DOHH2 (cell line): ENCODE measurements at regions not wholly inside any gene's neighbourhood (a gene's known extent, or its start where the extent isn't known, plus 50 kb on each side); places are given as distances from the start of the nearest gene placed in this dataset.

Experiments used
- H3F3A ChIP-seq: fragments of 200-600 bp; sonication (generic), shearing (Covaris generic); 2 replicates; pipeline ENCODE4 v1.6.0; 2016; ENCODE audit warnings: antibody characterized with exemption, mild to moderate bottlenecking; ENCODE audit not compliant: control insufficient read depth, insufficient read depth
- H3K27ac ChIP-seq: fragments of 200-600 bp; sonication (generic); 2 replicates; pipeline ENCODE4 v1.5.1; 2014; ENCODE audit warnings: low read depth, mild to moderate bottlenecking, low read length, moderate library complexity
- H3K27me3 ChIP-seq: fragments of 200-600 bp; sonication (generic); 2 replicates; pipeline ENCODE4 v1.6.1; 2014; ENCODE audit warnings: mild to moderate bottlenecking, low read length, mixed read lengths; ENCODE audit not compliant: control insufficient read depth
- H3K36me3 ChIP-seq: fragments of 200-600 bp; sonication (generic); 2 replicates; pipeline ENCODE4 v1.6.1; 2014; ENCODE audit warnings: mild to moderate bottlenecking, low read length, moderate library complexity, mixed read lengths; ENCODE audit not compliant: control insufficient read depth
- H3K4me1 ChIP-seq: fragments of 200-600 bp; sonication (generic); 2 replicates; pipeline ENCODE4 v1.6.1; 2014; ENCODE audit warnings: mild to moderate bottlenecking, low read length, mixed read lengths; ENCODE audit not compliant: control insufficient read depth
- H3K4me2 ChIP-seq: fragments of 200-600 bp; sonication (generic); 2 replicates; pipeline ENCODE4 v1.6.0; 2014; ENCODE audit warnings: mild to moderate bottlenecking, low read length, moderate library complexity
- H3K4me3 ChIP-seq: fragments of 200-600 bp; sonication (generic); 2 replicates; pipeline ENCODE4 v1.5.1; 2014; ENCODE audit warnings: mild to moderate bottlenecking, low read length, mixed read lengths
- H3K79me2 ChIP-seq: fragments of 200-600 bp; sonication (generic); 2 replicates; pipeline ENCODE4 v1.6.1; 2014; ENCODE audit warnings: mild to moderate bottlenecking, low read length, mixed read lengths; ENCODE audit not compliant: control insufficient read depth
- H3K9me2 ChIP-seq: fragments of 200-600 bp; sonication (generic); replicated peaks from 2 replicates; pipeline ENCODE4 v1.6.1; 2014; ENCODE audit warnings: mild to moderate bottlenecking, low read length, mixed read lengths; ENCODE audit not compliant: control insufficient read depth
- H3K9me3 ChIP-seq: fragments of 200-600 bp; sonication (generic); 2 replicates; pipeline ENCODE4 v1.6.1; 2014; ENCODE audit warnings: antibody characterized with exemption, low read length, mixed read lengths; ENCODE audit not compliant: control insufficient read depth, insufficient read depth
- H4K20me1 ChIP-seq: fragments of 200-600 bp; sonication (generic); 2 replicates; pipeline ENCODE4 v1.6.0; 2014; ENCODE audit warnings: low read depth, mild to moderate bottlenecking, antibody characterized with exemption, low read length, moderate library complexity; ENCODE audit not compliant: control insufficient read depth, insufficient read depth
- CTCF ChIP-seq: fragments of 200-600 bp; sonication (generic); IDR thresholded peaks from one replicate; pipeline ENCODE4 v1.5.1; 2014; ENCODE audit warnings: antibody characterized with exemption, mild to moderate bottlenecking, low read depth, low read length; ENCODE audit not compliant: poor library complexity, severe bottlenecking
- EZH2phosphoT487 ChIP-seq: fragments of 200-600 bp; sonication (generic); IDR thresholded peaks from 2 replicates; pipeline ENCODE4 v1.6.1; 2017; ENCODE audit warnings: borderline replicate concordance, mild to moderate bottlenecking, antibody characterized with exemption, low read length, moderate library complexity, mixed read lengths

- Histone ChIP-seq H3K4me1 (no peaks in the 10 kb centered on the region), H3K9me3 (no peaks in the 10 kb centered on the region), H3K27ac (no peak overlapping the region), H3K27me3 (no peaks in the 10 kb centered on the region), H3F3A (no peaks in the 10 kb centered on the region), H3K79me2 (no peaks in the 10 kb centered on the region), H3K9me2 (no peaks in the 10 kb centered on the region), H3K4me3 (no peak overlapping the region), H3K4me2 (no peak overlapping the region), H4K20me1 (no peaks in the 10 kb centered on the region), H3K36me3 (no peaks in the 10 kb centered on the region)
- TF ChIP-seq EZH2phosphoT487 (no peak), CTCF (no peak)
Observed at GRCh38 chr3:77807312-77807711, 767.4 kb downstream of the ROBO2 start.

DNA sequence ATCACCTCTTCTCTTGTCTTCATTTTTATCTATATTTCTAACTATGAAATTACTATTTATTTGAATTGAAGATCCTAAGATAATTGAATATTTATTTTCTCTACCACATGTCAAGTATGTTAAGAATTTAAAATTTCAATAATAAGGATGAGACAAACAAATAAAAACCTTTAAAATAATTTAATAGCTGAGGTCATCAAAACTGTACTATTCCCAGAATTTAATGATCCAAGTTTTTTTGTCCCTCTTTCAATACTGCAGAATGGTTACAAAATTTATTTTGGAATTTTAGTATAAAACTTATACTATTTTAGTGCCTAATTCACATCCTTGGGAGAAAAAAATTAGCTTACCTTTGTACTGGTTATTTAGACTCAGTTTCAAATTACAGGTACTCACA is 774.9 kb downstream of the ROBO2 start:
- Histone ChIP-seq H3K9me3 (peaks cover 4% of the 10 kb centered on the region; the same call in 1 of the 2 replicates), H3K36me3 (no peaks in the 10 kb centered on the region), H4K20me1 (no peaks in the 10 kb centered on the region), H3K27ac (no peak overlapping the region), H3K4me2 (no peak overlapping the region), H3K4me1 (no peaks in the 10 kb centered on the region), H3K79me2 (no peaks in the 10 kb centered on the region), H3K4me3 (no peak overlapping the region), H3K27me3 (no peaks in the 10 kb centered on the region), H3K9me2 (no peaks in the 10 kb centered on the region), H3F3A (no peaks in the 10 kb centered on the region)
- TF ChIP-seq CTCF (no peak), EZH2phosphoT487 (no peak)

- TF ChIP-seq EZH2phosphoT487 (no peak), CTCF (peak; percentile 23)
- H4K20me1 ChIP-seq = no peaks in the 10 kb centered on the region
Observed at GRCh38 chr3:77815467-77815866, 775.6 kb downstream of the ROBO2 start.

More at GRCh38 chr3:77815467-77815866, 775.6 kb downstream of the ROBO2 start:
- no peaks in the 10 kb centered on the region for H3K79me2 ChIP-seq
- H3K36me3 ChIP-seq = no peaks in the 10 kb centered on the region
- no peaks in the 10 kb centered on the region for H3K4me1 ChIP-seq
- H3K4me3 ChIP-seq = no peak overlapping the region
- H3F3A ChIP-seq = no peaks in the 10 kb centered on the region
- H3K27ac ChIP-seq = no peak overlapping the region
- H3K9me2 ChIP-seq = no peaks in the 10 kb centered on the region
- H3K4me2 ChIP-seq = no peak overlapping the region
- peaks cover 4% of the 10 kb centered on the region; the same call in 1 of the 2 replicates for H3K9me3 ChIP-seq
- no peaks in the 10 kb centered on the region for H3K27me3 ChIP-seq
